IMR-90 (cell line): ENCODE measurements at regions not wholly inside any gene's neighbourhood (a gene's known extent, or its start where the extent isn't known, plus 50 kb on each side); places are given as distances from the start of the nearest gene placed in this dataset.

Experiments used
- ATAC-seq: fragments of 200-7000 bp; cut with Tn5 transposase; 2 replicates; pipeline ENCODE4 v1.9.1; 2020; ENCODE audit warnings: low read depth, mild to moderate bottlenecking, moderate library complexity
- BruUV-seq: library from RNA; stranded (reverse); fragments of 400-500 nt; replicated peaks from 2 replicates; lab custom pipeline; 2021; lab: Mats Ljungman, UMichigan
- CTCF ChIA-PET: fragments of 300-600 bp; formaldehyde crosslinking; extraction: SDS; loops from one replicate; lab custom pipeline; 2021; ENCODE audit warnings: antibody characterized with exemption; lab: Yijun Ruan, JAX
- POLR2A ChIA-PET: fragments of 300-600 bp; sonication (Branson Sonifier 250); formaldehyde crosslinking; loops from one replicate; lab custom pipeline; 2022; ENCODE audit warnings: antibody characterized with exemption; ENCODE audit not compliant: unreplicated experiment; lab: Charles Lee
- DNase-seq: peaks from one replicate; pipeline ENCODE4 v3.0.0; 2013
- H2AFZ ChIP-seq: replicated peaks from 2 replicates; pipeline ENCODE3; 2013; ENCODE audit warnings: low read length, mild to moderate bottlenecking; ENCODE audit not compliant: poor library complexity
- H2AK5ac ChIP-seq: 2 replicates; pipeline ENCODE4 v1.6.1; 2013; ENCODE audit warnings: low read depth, low read length, inconsistent platforms
- H2AK9ac ChIP-seq: replicated peaks from 2 replicates; pipeline ENCODE3; 2013; ENCODE audit warnings: mild to moderate bottlenecking, low read depth, low read length, moderate library complexity; ENCODE audit not compliant: poor library complexity
- H2BK120ac ChIP-seq: 2 replicates; pipeline ENCODE4 v1.6.1; 2013; ENCODE audit warnings: low read depth, low read length, inconsistent platforms
- H2BK15ac ChIP-seq: 3 replicates; pipeline ENCODE4 v1.6.1; 2013; ENCODE audit warnings: low read depth, low read length, inconsistent platforms
- H2BK20ac ChIP-seq: 2 replicates; pipeline ENCODE4 v1.6.1; 2013; ENCODE audit warnings: low read depth, mild to moderate bottlenecking, inconsistent platforms, low read length, moderate library complexity
- H2BK5ac ChIP-seq: 2 replicates; pipeline ENCODE4 v1.6.1; 2013; ENCODE audit warnings: mild to moderate bottlenecking, low read depth, low read length, inconsistent platforms; ENCODE audit not compliant: poor library complexity, severe bottlenecking
- H3K14ac ChIP-seq: replicated peaks from 2 replicates; pipeline ENCODE4 v1.6.1; 2013; ENCODE audit warnings: low read depth, low read length, inconsistent platforms
- H3K18ac ChIP-seq: 2 replicates; pipeline ENCODE4 v1.6.1; 2013; ENCODE audit warnings: low read depth, low read length, control low read depth
- H3K23ac ChIP-seq: 2 replicates; pipeline ENCODE4 v1.6.1; 2013; ENCODE audit warnings: low read depth, low read length, inconsistent platforms
- H3K27ac ChIP-seq: 2 replicates; pipeline ENCODE4 v1.5.1; 2013; ENCODE audit warnings: mild to moderate bottlenecking, control low read depth, low read length; ENCODE audit not compliant: insufficient read depth
- H3K27me3 ChIP-seq: 2 replicates; pipeline ENCODE4 v1.6.1; 2013; ENCODE audit warnings: low read length; ENCODE audit not compliant: control insufficient read depth, insufficient read depth
- H3K36me3 ChIP-seq: 2 replicates; pipeline ENCODE4 v1.6.1; 2013; ENCODE audit warnings: low read length, mixed read lengths; ENCODE audit not compliant: control insufficient read depth, insufficient read depth
- H3K4ac ChIP-seq: 2 replicates; pipeline ENCODE4 v1.6.1; 2013; ENCODE audit warnings: low read depth, low read length, inconsistent platforms
- H3K4me1 ChIP-seq: 2 replicates; pipeline ENCODE4 v1.6.1; 2013; ENCODE audit warnings: low read length, mixed read lengths; ENCODE audit not compliant: control insufficient read depth, insufficient read depth
- H3K4me2 ChIP-seq: 2 replicates; pipeline ENCODE4 v1.6.1; 2013; ENCODE audit warnings: low read depth, mild to moderate bottlenecking, control low read depth, low read length, moderate library complexity
- H3K4me3 ChIP-seq: 2 replicates; pipeline ENCODE4 v1.5.1; 2013; ENCODE audit warnings: low read depth, mild to moderate bottlenecking, control low read depth, low read length, moderate library complexity; ENCODE audit not compliant: insufficient read depth
- H3K56ac ChIP-seq: 2 replicates; pipeline ENCODE4 v1.6.1; 2013; ENCODE audit warnings: low read length, inconsistent platforms; ENCODE audit not compliant: insufficient read depth; ENCODE audit errors: extremely low read depth
- H3K79me1 ChIP-seq, 2 experiments: 2 replicates each; pipeline ENCODE4 v1.6.1; 2013; ENCODE audit warnings: low read length in 2 of 2, inconsistent platforms in 1 of 2, low read depth in 1 of 2
- H3K9ac ChIP-seq: 2 replicates; pipeline ENCODE4 v1.6.1; 2013; ENCODE audit warnings: low read depth, low read length, control low read depth
- H3K9me1 ChIP-seq: 2 replicates; pipeline ENCODE4 v1.6.1; 2013; ENCODE audit warnings: low read length, inconsistent platforms; ENCODE audit not compliant: insufficient read depth
- H3K9me3 ChIP-seq: 2 replicates; pipeline ENCODE4 v1.6.1; 2013; ENCODE audit warnings: low read length; ENCODE audit not compliant: control insufficient read depth, insufficient read depth
- H4K20me1 ChIP-seq: 2 replicates; pipeline ENCODE4 v1.6.1; 2013; ENCODE audit warnings: low read length, inconsistent platforms; ENCODE audit not compliant: insufficient read depth
- H4K5ac ChIP-seq: 2 replicates; pipeline ENCODE4 v1.6.1; 2013; ENCODE audit warnings: mild to moderate bottlenecking, low read depth, low read length, control low read depth
- H4K8ac ChIP-seq, 2 experiments: 2 replicates each; pipeline ENCODE4 v1.6.1; 2013; ENCODE audit warnings: low read depth in 2 of 2, low read length in 2 of 2, control low read depth in 1 of 2, inconsistent platforms in 1 of 2
- H4K91ac ChIP-seq: 2 replicates; pipeline ENCODE4 v1.6.1; 2013; ENCODE audit warnings: low read depth, low read length, inconsistent platforms; ENCODE audit not compliant: insufficient read depth
- BHLHE40 ChIP-seq: fragments of 150-350 bp; IDR thresholded peaks from 2 replicates; pipeline ENCODE4 v1.6.1; 2016; ENCODE audit warnings: mild to moderate bottlenecking, low read depth, low read length
- CEBPB ChIP-seq: IDR thresholded peaks from 2 replicates; pipeline ENCODE4 v1.6.1; 2012; ENCODE audit warnings: low read depth, low read length, improper control_type of control experiment
- CHD1 ChIP-seq: IDR thresholded peaks from 2 replicates; pipeline ENCODE4 v1.6.1; 2012; ENCODE audit warnings: low read depth, low read length, improper control_type of control experiment
- CTCF ChIP-seq: conservative IDR thresholded peaks from 2 replicates; pipeline ENCODE4 v1.5.1; 2012; ENCODE audit warnings: mild to moderate bottlenecking, low read depth, low read length, improper control_type of control experiment
- ELK1 ChIP-seq: fragments of 150-350 bp; IDR thresholded peaks from 2 replicates; pipeline ENCODE4 v1.6.1; 2016; ENCODE audit warnings: low read depth, mild to moderate bottlenecking, low read length, moderate library complexity, borderline replicate concordance
- FOS ChIP-seq: fragments of 150-350 bp; IDR thresholded peaks from 2 replicates; pipeline ENCODE4 v1.6.1; 2016; ENCODE audit warnings: low read depth, low read length
- MAFK ChIP-seq: IDR thresholded peaks from 2 replicates; pipeline ENCODE4 v1.6.1; 2012; ENCODE audit warnings: low read depth, low read length, improper control_type of control experiment
- MAZ ChIP-seq: IDR thresholded peaks from 2 replicates; pipeline ENCODE4 v1.6.1; 2012; ENCODE audit warnings: low read depth, mild to moderate bottlenecking, low read length, improper control_type of control experiment, moderate library complexity, borderline replicate concordance
- MXI1 ChIP-seq: IDR thresholded peaks from 2 replicates; pipeline ENCODE4 v1.6.1; 2012; ENCODE audit warnings: low read depth, mild to moderate bottlenecking, low read length, moderate library complexity, borderline replicate concordance
- NFE2L2 ChIP-seq: fragments of 150-350 bp; IDR thresholded peaks from 2 replicates; pipeline ENCODE4 v1.6.1; 2016; ENCODE audit warnings: low read depth, mild to moderate bottlenecking, low read length
- POLR2A ChIP-seq: IDR thresholded peaks from 2 replicates; pipeline ENCODE4 v1.6.1; 2012; ENCODE audit warnings: mild to moderate bottlenecking, low read depth, low read length
- RAD21 ChIP-seq: IDR thresholded peaks from 2 replicates; pipeline ENCODE4 v1.6.1; 2012; ENCODE audit warnings: low read length, improper control_type of control experiment
- RCOR1 ChIP-seq: IDR thresholded peaks from 2 replicates; pipeline ENCODE4 v1.6.1; 2012; ENCODE audit warnings: mild to moderate bottlenecking, low read length, improper control_type of control experiment; ENCODE audit not compliant: insufficient replicate concordance
- RFX5 ChIP-seq: IDR thresholded peaks from 2 replicates; pipeline ENCODE4 v1.8.0; 2012; ENCODE audit warnings: low read depth, mild to moderate bottlenecking, low read length, moderate library complexity
- SMC3 ChIP-seq: fragments of 150-350 bp; IDR thresholded peaks from 2 replicates; pipeline ENCODE4 v1.6.1; 2016; ENCODE audit warnings: low read depth, mild to moderate bottlenecking, antibody characterized with exemption, low read length, moderate library complexity
- USF2 ChIP-seq: fragments of 150-350 bp; IDR thresholded peaks from 2 replicates; pipeline ENCODE4 v1.6.1; 2017; ENCODE audit warnings: mild to moderate bottlenecking, antibody characterized with exemption, low read length, low read depth
- WGBS, 2 experiments: methylation state at CpG; one replicate each; pipeline versions ENCODE4 v1.1.5 to v1.1.7; 2013; ENCODE audit warnings: missing lambda C conversion rate in 2 of 2; ENCODE audit not compliant: insufficient read length in 1 of 2; ENCODE audit errors: extremely low coverage in 2 of 2; 5-methylcytosine and 5-hydroxymethylcytosine counted together
- dilution Hi-C: fragments of 300-500 bp; cut with HindIII; formaldehyde crosslinking; loops from one replicate; pipeline ENCODE4 v1.14.3; 2018; ENCODE audit warnings: low sequenced_read_pairs; ENCODE audit not compliant: unreplicated experiment
- in situ Hi-C: fragments of 300-500 bp; cut with MboI; formaldehyde crosslinking; loops from 3 replicates; pipeline ENCODE4 v1.14.3; 2019; ENCODE audit warnings: low sequenced_read_pairs, inconsistent platforms, mixed read lengths
- intact Hi-C: fragments of 100-400 bp; cut with micrococcal nuclease; formaldehyde crosslinking; loops from 2 replicates; pipeline ENCODE4 v1.10.0; 2022

- no peak overlapping the region for H3K18ac ChIP-seq
- no peak overlapping the region for H4K5ac ChIP-seq
- no peak overlapping the region for H3K9ac ChIP-seq
- H3K79me1 ChIP-seq: no peaks in the 10 kb centered on the region
- no peak overlapping the region for H3K4me2 ChIP-seq
- H2AK9ac ChIP-seq: no peak overlapping the region
- in situ Hi-C loops: no loop called here
- TF ChIP-seq BHLHE40 (no peak), POLR2A (no peak), RAD21 (no peak), RCOR1 (no peak), ELK1 (no peak), CTCF (no peak), MAFK (no peak), USF2 (no peak), CEBPB (no peak), FOS (no peak), CHD1 (no peak), MXI1 (no peak), SMC3 (no peak), RFX5 (no peak), MAZ (no peak), NFE2L2 (no peak)
- ChIA-PET POLR2A (no interaction called here), CTCF (no interaction called here)
- H2BK20ac ChIP-seq: no peak overlapping the region
- WGBS, 2 experiments: no CpG with 5 or more reads among the region's 5 CpGs
- no peak overlapping the region for H4K91ac ChIP-seq
- no peaks in the 10 kb centered on the region for H3K27me3 ChIP-seq
- peaks cover 2% of the 10 kb centered on the region; the same call in 1 of the 2 replicates for H3K4me1 ChIP-seq
- H3K14ac ChIP-seq: no peak overlapping the region
- no peaks in the 10 kb centered on the region for H3K36me3 ChIP-seq
- no TSS peak for BruUV-seq
- no peak overlapping the region for H3K4ac ChIP-seq
- no peak overlapping the region for H4K8ac ChIP-seq
- DNase-seq (no peak), ATAC-seq (no peak)
- H2BK120ac ChIP-seq: no peak overlapping the region
- H3K9me3 ChIP-seq: no peaks in the 10 kb centered on the region
- no peak overlapping the region for H3K56ac ChIP-seq
- no peak overlapping the region for H2AK5ac ChIP-seq
- no peak overlapping the region for H2BK5ac ChIP-seq
- no peaks in the 10 kb centered on the region for H3K9me1 ChIP-seq
- no peak overlapping the region for H3K27ac ChIP-seq
- intact Hi-C loops: no loop called here
- no peak overlapping the region for H3K23ac ChIP-seq
- dilution Hi-C loops: no loop called here
- no peak overlapping the region for H2BK15ac ChIP-seq
- no peak overlapping the region for H3K4me3 ChIP-seq
- H2AFZ ChIP-seq: no peak overlapping the region
- no peaks in the 10 kb centered on the region for H4K20me1 ChIP-seq
Observed at GRCh38 chr13:39877134-39877533, 221.7 kb downstream of the COG6 start.
